HL-60 (cell line): ENCODE measurements at regions not wholly inside any gene's neighbourhood (a gene's known extent, or its start where the extent isn't known, plus 50 kb on each side); places are given as distances from the start of the nearest gene placed in this dataset.

Source experiments
- CTCF ChIP-seq: IDR thresholded peaks from one replicate; pipeline ENCODE4 v1.5.1; 2011; ENCODE audit warnings: low read length, control low read depth, inconsistent platforms; ENCODE audit not compliant: insufficient read depth
- GABPA ChIP-seq: IDR thresholded peaks from 2 replicates; pipeline ENCODE4 v1.6.1; 2012; ENCODE audit warnings: low read depth
- POLR2AphosphoS5 ChIP-seq: IDR thresholded peaks from 2 replicates; pipeline ENCODE4 v1.6.1; 2012; ENCODE audit warnings: low read depth
- REST ChIP-seq: IDR thresholded peaks from 2 replicates; pipeline ENCODE4 v1.6.1; 2012; ENCODE audit warnings: low read depth; ENCODE audit not compliant: insufficient replicate concordance

- TF ChIP-seq CTCF (no peak), POLR2AphosphoS5 (no peak), GABPA (no peak), REST (no peak)
These were observed 118.8 kb upstream of the GYPA start for GRCh38 chr4:144259285-144259684.
